ENCODE measurements at regions not wholly inside any gene's neighbourhood (a gene's known extent, or its start where the extent isn't known, plus 50 kb on each side); places are given as distances from the start of the nearest gene placed in this dataset.

GRCh38 chr4:96099031-96099430, 259.1 kb downstream of the PDHA2 start:
- no peak for ATAC-seq
- no peak for TF ChIP-seq CSRNP3 (CRISPR knock-in tag; IDR thresholded peaks at IDR 0.05)
- TF ChIP-seq PPARA (CRISPR knock-in tag; IDR thresholded peaks at IDR 0.05; ENCODE audit: borderline replicate concordance): no peak
- TF ChIP-seq ZNF8 (CRISPR knock-in tag; IDR thresholded peaks at IDR 0.05): no peak
- no peak for TF ChIP-seq ZFP30 (CRISPR knock-in tag; IDR thresholded peaks at IDR 0.05)
- no peak for TF ChIP-seq TCF4 (CRISPR knock-in tag; IDR thresholded peaks at IDR 0.05; ENCODE audit: borderline replicate concordance)
- no peak for TF ChIP-seq TOX (CRISPR knock-in tag; IDR thresholded peaks at IDR 0.05; ENCODE audit: borderline replicate concordance)
- TF ChIP-seq POU6F1 (CRISPR knock-in tag; IDR thresholded peaks at IDR 0.05; ENCODE audit: borderline replicate concordance, low read depth): no peak
- TF ChIP-seq ZNF70 (CRISPR knock-in tag; IDR thresholded peaks at IDR 0.05): no peak
- no peak for TF ChIP-seq ISL1 (CRISPR knock-in tag; IDR thresholded peaks at IDR 0.05)
- TF ChIP-seq CREB5 (CRISPR knock-in tag; IDR thresholded peaks at IDR 0.05; ENCODE audit: low read depth): no peak
- no peak for TF ChIP-seq RARB (CRISPR knock-in tag; IDR thresholded peaks at IDR 0.05)
- no peak for TF ChIP-seq ARNTL (CRISPR knock-in tag; IDR thresholded peaks at IDR 0.05; ENCODE audit: borderline replicate concordance, low read depth)
- TF ChIP-seq ZFP3 (CRISPR knock-in tag; IDR thresholded peaks at IDR 0.05): no peak

GRCh38 chr4:96102541-96103026, 262.7 kb downstream of the PDHA2 start:
- ATAC-seq: no peak
- TF ChIP-seq BACH2 (CRISPR knock-in tag; IDR thresholded peaks at IDR 0.05; ENCODE audit: borderline replicate concordance): no peak
- TF ChIP-seq PPARA (CRISPR knock-in tag; IDR thresholded peaks at IDR 0.05; ENCODE audit: borderline replicate concordance): no peak
- TF ChIP-seq ZNF8 (CRISPR knock-in tag; IDR thresholded peaks at IDR 0.05): no peak
- TF ChIP-seq RARB (CRISPR knock-in tag; IDR thresholded peaks at IDR 0.05): no peak
- TF ChIP-seq ZC3H10 (CRISPR knock-in tag; IDR thresholded peaks at IDR 0.05): no peak
- TF ChIP-seq TCF4 (CRISPR knock-in tag; IDR thresholded peaks at IDR 0.05; ENCODE audit: borderline replicate concordance): no peak
- no peak for TF ChIP-seq ZNF70 (CRISPR knock-in tag; IDR thresholded peaks at IDR 0.05)
- TF ChIP-seq CREB5 (CRISPR knock-in tag; IDR thresholded peaks at IDR 0.05; ENCODE audit: low read depth): no peak

- no peak for ATAC-seq
- TF ChIP-seq PPARA (CRISPR knock-in tag; IDR thresholded peaks at IDR 0.05; ENCODE audit: borderline replicate concordance) (no peak), GLIS3 (CRISPR knock-in tag; IDR thresholded peaks at IDR 0.05) (no peak)
Observed at GRCh38 chr4:96103086-96103485, 263.2 kb downstream of the PDHA2 start.

- ATAC-seq: no peak
- TF ChIP-seq ESRRG (CRISPR knock-in tag; IDR thresholded peaks at IDR 0.05): no peak
- TF ChIP-seq ZC3H10 (CRISPR knock-in tag; IDR thresholded peaks at IDR 0.05): no peak
- no peak for TF ChIP-seq ISL1 (CRISPR knock-in tag; IDR thresholded peaks at IDR 0.05)
- TF ChIP-seq ZNF8 (CRISPR knock-in tag; IDR thresholded peaks at IDR 0.05): no peak
- TF ChIP-seq PPARA (CRISPR knock-in tag; IDR thresholded peaks at IDR 0.05; ENCODE audit: borderline replicate concordance): no peak
- no peak for TF ChIP-seq TCF4 (CRISPR knock-in tag; IDR thresholded peaks at IDR 0.05; ENCODE audit: borderline replicate concordance)
- no peak for TF ChIP-seq BACH2 (CRISPR knock-in tag; IDR thresholded peaks at IDR 0.05; ENCODE audit: borderline replicate concordance)
- no peak for TF ChIP-seq ARNTL (CRISPR knock-in tag; IDR thresholded peaks at IDR 0.05; ENCODE audit: borderline replicate concordance, low read depth)
- TF ChIP-seq ZNF70 (CRISPR knock-in tag; IDR thresholded peaks at IDR 0.05): no peak
Observed at GRCh38 chr4:96108146-96108545, 268.3 kb downstream of the PDHA2 start.

- TF ChIP-seq ARNTL (CRISPR knock-in tag; IDR thresholded peaks at IDR 0.05; ENCODE audit: borderline replicate concordance, low read depth) (no peak), ZFP30 (CRISPR knock-in tag; IDR thresholded peaks at IDR 0.05) (no peak)
Observed at GRCh38 chr4:96112631-96113030, 272.7 kb downstream of the PDHA2 start.

GRCh38 chr4:96120206-96120605, 280.3 kb downstream of the PDHA2 start:
- no peak for ATAC-seq
- TF ChIP-seq TCF4 (CRISPR knock-in tag; IDR thresholded peaks at IDR 0.05; ENCODE audit: borderline replicate concordance) (no peak), OSR1 (CRISPR knock-in tag; IDR thresholded peaks at IDR 0.05) (no peak), TOX (CRISPR knock-in tag; IDR thresholded peaks at IDR 0.05; ENCODE audit: borderline replicate concordance) (no peak), ARNTL (CRISPR knock-in tag; IDR thresholded peaks at IDR 0.05; ENCODE audit: borderline replicate concordance, low read depth) (no peak), ZNF8 (CRISPR knock-in tag; IDR thresholded peaks at IDR 0.05) (no peak), POU6F1 (CRISPR knock-in tag; IDR thresholded peaks at IDR 0.05; ENCODE audit: borderline replicate concordance, low read depth) (no peak), TSHZ2 (CRISPR knock-in tag; IDR thresholded peaks at IDR 0.05) (no peak), ESRRG (CRISPR knock-in tag; IDR thresholded peaks at IDR 0.05) (no peak), ZNF70 (CRISPR knock-in tag; IDR thresholded peaks at IDR 0.05) (no peak)

More at GRCh38 chr4:96112631-96113030, 272.7 kb downstream of the PDHA2 start:
- ATAC-seq: no peak
